Mesenchymal stem cell (in vitro differentiated cells and primary cell): ENCODE measurements at regions not wholly inside any gene's neighbourhood (a gene's known extent, or its start where the extent isn't known, plus 50 kb on each side); places are given as distances from the start of the nearest gene placed in this dataset.

ENCODE experiments used
- DNase-seq: peaks from one replicate; pipeline ENCODE4 v3.0.0-alpha.2; 2013
- H2AFZ ChIP-seq: one replicate; pipeline ENCODE4 v1.6.1; 2013; ENCODE audit warnings: low read depth, mild to moderate bottlenecking, control low read depth, inconsistent platforms, low read length, moderate library complexity
- H2AK5ac ChIP-seq: 2 replicates; pipeline ENCODE4 v1.6.1; 2013; ENCODE audit warnings: low read length, moderate library complexity, mild to moderate bottlenecking, inconsistent platforms; ENCODE audit not compliant: severe bottlenecking
- H2BK120ac ChIP-seq: one replicate; pipeline ENCODE4 v1.6.1; 2013; ENCODE audit warnings: low read depth, mild to moderate bottlenecking, inconsistent platforms, low read length, moderate library complexity
- H2BK12ac ChIP-seq, 2 experiments: one replicate each; pipeline ENCODE4 v1.6.1; 2013; ENCODE audit warnings: inconsistent platforms in 2 of 2, low read length in 2 of 2, mild to moderate bottlenecking in 2 of 2, moderate library complexity in 2 of 2, control low read depth in 1 of 2
- H2BK15ac ChIP-seq: one replicate; pipeline ENCODE4 v1.6.1; 2013; ENCODE audit warnings: mild to moderate bottlenecking, low read depth, inconsistent platforms; ENCODE audit not compliant: poor library complexity, severe bottlenecking
- H2BK5ac ChIP-seq: 2 replicates; pipeline ENCODE4 v1.6.1; 2013; ENCODE audit warnings: low read depth, mild to moderate bottlenecking, low read length, control low read depth, inconsistent platforms; ENCODE audit not compliant: poor library complexity, severe bottlenecking
- H3K14ac ChIP-seq, 2 experiments: one replicate each; pipeline ENCODE4 v1.6.1; 2013; ENCODE audit warnings: inconsistent platforms in 2 of 2, low read length in 2 of 2, control low read depth in 1 of 2, mild to moderate bottlenecking in 1 of 2, moderate library complexity in 1 of 2
- H3K18ac ChIP-seq, 2 experiments: one replicate each; pipeline ENCODE4 v1.6.1; 2013; ENCODE audit warnings: inconsistent platforms in 2 of 2, low read length in 2 of 2, control low read depth in 1 of 2, low read depth in 1 of 2, mild to moderate bottlenecking in 1 of 2
- H3K23ac ChIP-seq, 2 experiments: one replicate each; pipeline ENCODE4 v1.6.1; 2013; ENCODE audit warnings: inconsistent platforms in 2 of 2, low read length in 2 of 2, mild to moderate bottlenecking in 2 of 2, moderate library complexity in 2 of 2, control low read depth in 1 of 2
- H3K27ac ChIP-seq: 2 replicates; pipeline ENCODE4 v1.5.1; 2013; ENCODE audit warnings: mild to moderate bottlenecking, moderate library complexity, low read length, control low read depth, inconsistent platforms; ENCODE audit not compliant: poor library complexity, severe bottlenecking
- H3K27me3 ChIP-seq, 2 experiments: 2 replicates each; pipeline versions ENCODE4 v1.6.1 to v1.7.0; 2013; ENCODE audit warnings: low read length in 2 of 2, mild to moderate bottlenecking in 2 of 2, moderate library complexity in 2 of 2, control low read depth in 1 of 2, inconsistent platforms in 1 of 2; ENCODE audit not compliant: control insufficient read depth in 1 of 2, insufficient read depth in 1 of 2
- H3K36me3 ChIP-seq, 2 experiments: 2 replicates each; pipeline versions ENCODE4 v1.6.1 to v1.7.0; 2013; ENCODE audit warnings: low read length in 2 of 2, control low read depth in 1 of 2, inconsistent platforms in 1 of 2, low read depth in 1 of 2, mild to moderate bottlenecking in 1 of 2; ENCODE audit not compliant: insufficient read depth in 2 of 2, control insufficient read depth in 1 of 2
- H3K4ac ChIP-seq, 2 experiments: one replicate each; pipeline ENCODE4 v1.6.1; 2013; ENCODE audit warnings: inconsistent platforms in 2 of 2, low read length in 2 of 2, mild to moderate bottlenecking in 2 of 2, moderate library complexity in 2 of 2, control low read depth in 1 of 2, low read depth in 1 of 2
- H3K4me1 ChIP-seq: 2 replicates; pipeline ENCODE4 v1.6.1; 2013; ENCODE audit warnings: low read depth, low read length, control low read depth; ENCODE audit not compliant: control insufficient read depth, insufficient read depth
- H3K4me2 ChIP-seq: 2 replicates; pipeline ENCODE4 v1.6.1; 2013; ENCODE audit warnings: low read length, mild to moderate bottlenecking, inconsistent platforms; ENCODE audit not compliant: poor library complexity, severe bottlenecking
- H3K4me3 ChIP-seq, 2 experiments: 2 replicates each; pipeline versions ENCODE4 v1.5.1 to v1.7.0; 2013; ENCODE audit warnings: low read length in 2 of 2, mild to moderate bottlenecking in 2 of 2, control low read depth in 1 of 2, low read depth in 1 of 2; ENCODE audit not compliant: insufficient read depth in 1 of 2
- H3K79me1 ChIP-seq: replicated peaks from 2 replicates; pipeline ENCODE4 v1.6.1; 2013; ENCODE audit warnings: mild to moderate bottlenecking, control low read depth, low read length, inconsistent platforms; ENCODE audit not compliant: poor library complexity, severe bottlenecking
- H3K9ac ChIP-seq: 2 replicates; pipeline ENCODE4 v1.7.0; 2013; ENCODE audit warnings: mild to moderate bottlenecking, low read length, moderate library complexity
- H3K9me3 ChIP-seq: 2 replicates; pipeline ENCODE4 v1.7.0; 2013; ENCODE audit warnings: mild to moderate bottlenecking, low read length; ENCODE audit not compliant: control insufficient read depth
- H4K8ac ChIP-seq: one replicate; pipeline ENCODE4 v1.6.1; 2013; ENCODE audit warnings: inconsistent platforms, mild to moderate bottlenecking, low read length, moderate library complexity
- H4K91ac ChIP-seq: one replicate; pipeline ENCODE4 v1.6.1; 2013; ENCODE audit warnings: mild to moderate bottlenecking, low read length, inconsistent platforms
- WGBS: methylation state at CpG from one replicate; pipeline ENCODE4 v1.1.7; 2013; ENCODE audit warnings: mixed read lengths; 5-methylcytosine and 5-hydroxymethylcytosine counted together

DNA sequence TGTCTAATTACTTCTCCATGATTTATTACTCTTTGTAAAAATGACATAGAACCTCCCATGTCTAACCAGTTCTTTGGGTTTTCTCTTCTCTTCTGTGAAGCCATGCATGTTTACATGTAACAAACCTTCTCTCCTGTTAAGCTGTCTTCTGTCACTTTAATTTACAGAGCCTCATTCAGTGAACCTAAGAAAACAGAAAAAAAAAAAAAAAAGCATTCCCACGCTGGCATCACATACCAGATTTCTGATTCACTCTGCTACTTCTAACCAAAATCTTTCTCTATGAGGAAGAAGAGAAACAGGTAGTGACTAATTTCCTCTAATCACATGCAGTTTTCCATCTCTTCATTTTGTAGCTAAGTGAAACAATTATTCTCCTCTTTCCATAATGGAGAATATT, 141.4 kb upstream of the CXADR start:
- Histone ChIP-seq H3K14ac (no peak overlapping the region), H3K4me1 (no peaks in the 10 kb centered on the region), H3K4ac (no peak overlapping the region), H3K79me1 (no peaks in the 10 kb centered on the region), H2BK15ac (no peak overlapping the region), H3K4me3 (no peak overlapping the region), H3K9ac (no peak overlapping the region), H3K27me3 (no peaks in the 10 kb centered on the region), H2AFZ (no peak overlapping the region), H2BK12ac (no peak overlapping the region), H3K9me3 (no peaks in the 10 kb centered on the region), H4K91ac (no peak overlapping the region), H3K27ac (no peak overlapping the region), H2AK5ac (no peak overlapping the region), H3K4me2 (no peak overlapping the region), H4K8ac (no peak overlapping the region), H2BK120ac (no peak overlapping the region), H3K18ac (no peak overlapping the region), H2BK5ac (no peak overlapping the region), H3K36me3 (no peaks in the 10 kb centered on the region), H3K23ac (no peak overlapping the region)
- no CpG with 5 or more reads among the region's 1 CpG for WGBS
- DNase-seq = peak; percentile 64

DNA sequence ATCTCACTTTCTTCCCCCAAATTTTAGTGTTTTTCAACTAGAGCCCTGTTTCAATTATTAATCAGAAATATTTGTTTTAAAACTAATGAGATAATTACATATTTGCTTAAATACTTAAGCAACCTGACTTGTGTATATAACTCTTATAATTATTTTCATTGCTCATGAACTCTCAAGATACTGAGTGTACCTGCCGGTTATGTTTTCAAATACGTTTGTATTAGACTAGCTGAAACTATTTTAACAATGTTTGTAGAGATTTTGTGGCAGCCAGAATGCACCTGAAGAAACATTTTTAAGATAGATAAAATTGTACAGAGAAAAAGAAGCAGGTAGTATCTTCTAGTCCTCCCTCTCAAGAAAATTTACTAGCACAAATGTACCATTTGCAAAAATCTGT, 140.6 kb upstream of the CXADR start:
- H3K27me3 ChIP-seq = no peaks in the 10 kb centered on the region
- H3K4ac ChIP-seq = no peak overlapping the region
- H3K9me3 ChIP-seq = no peaks in the 10 kb centered on the region
- H2AFZ ChIP-seq = no peak overlapping the region
- H3K23ac ChIP-seq = no peak overlapping the region
- no peak overlapping the region for H4K8ac ChIP-seq
- H2BK5ac ChIP-seq = no peak overlapping the region
- H3K18ac ChIP-seq = no peak overlapping the region
- no peak overlapping the region for H4K91ac ChIP-seq
- no peak overlapping the region for H3K9ac ChIP-seq
- no peak overlapping the region for H2BK120ac ChIP-seq
- no peaks in the 10 kb centered on the region for H3K36me3 ChIP-seq
- H3K4me3 ChIP-seq = no peak overlapping the region
- H2AK5ac ChIP-seq = no peak overlapping the region
- no peak overlapping the region for H2BK15ac ChIP-seq
- no peak overlapping the region for H2BK12ac ChIP-seq
- DNase-seq = no peak
- H3K14ac ChIP-seq = no peak overlapping the region
- WGBS = no CpG with 5 or more reads among the region's 2 CpGs
- no peak overlapping the region for H3K4me2 ChIP-seq
- no peaks in the 10 kb centered on the region for H3K4me1 ChIP-seq
- H3K27ac ChIP-seq = no peak overlapping the region
- no peaks in the 10 kb centered on the region for H3K79me1 ChIP-seq

DNA sequence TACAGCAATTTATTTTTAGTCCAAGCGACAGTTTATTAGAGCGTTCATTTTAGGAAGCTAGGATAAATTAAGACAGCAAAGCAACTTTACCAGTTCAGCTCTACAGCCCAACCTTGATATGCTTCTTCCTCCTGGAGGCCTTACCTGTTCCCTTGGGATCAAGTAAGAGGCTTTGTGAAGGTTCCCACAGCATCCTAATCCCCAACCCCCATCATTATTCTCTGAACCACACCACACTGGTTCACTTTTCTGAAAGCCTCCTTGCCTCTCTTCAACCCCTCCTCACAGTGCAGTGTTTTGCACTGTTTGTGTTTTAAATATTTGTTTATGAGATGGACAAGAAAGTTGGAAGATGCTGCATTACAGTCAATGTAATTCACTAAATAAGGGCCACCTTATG, 126.3 kb upstream of the CXADR start:
- Histone ChIP-seq H2BK12ac (no peak overlapping the region), H2AFZ (peak overlapping the region; percentile 42), H3K4me3 (no peak overlapping the region), H3K4me2 (no peak overlapping the region), H3K4ac (no peak overlapping the region), H3K14ac (no peak overlapping the region), H3K79me1 (no peaks in the 10 kb centered on the region), H3K23ac (no peak overlapping the region), H3K18ac (no peak overlapping the region), H2BK15ac (no peak overlapping the region), H3K27ac (no peak overlapping the region), H4K8ac (no peak overlapping the region), H2BK120ac (no peak overlapping the region), H3K9ac (no peak overlapping the region), H2BK5ac (no peak overlapping the region), H3K4me1 (no peaks in the 10 kb centered on the region), H2AK5ac (no peak overlapping the region), H4K91ac (no peak overlapping the region), H3K27me3 (no peaks in the 10 kb centered on the region), H3K36me3 (no peaks in the 10 kb centered on the region), H3K9me3 (no peaks in the 10 kb centered on the region)
- no peak for DNase-seq
- WGBS = 46% methylated on average over 2 of the region's 2 CpGs

DNA sequence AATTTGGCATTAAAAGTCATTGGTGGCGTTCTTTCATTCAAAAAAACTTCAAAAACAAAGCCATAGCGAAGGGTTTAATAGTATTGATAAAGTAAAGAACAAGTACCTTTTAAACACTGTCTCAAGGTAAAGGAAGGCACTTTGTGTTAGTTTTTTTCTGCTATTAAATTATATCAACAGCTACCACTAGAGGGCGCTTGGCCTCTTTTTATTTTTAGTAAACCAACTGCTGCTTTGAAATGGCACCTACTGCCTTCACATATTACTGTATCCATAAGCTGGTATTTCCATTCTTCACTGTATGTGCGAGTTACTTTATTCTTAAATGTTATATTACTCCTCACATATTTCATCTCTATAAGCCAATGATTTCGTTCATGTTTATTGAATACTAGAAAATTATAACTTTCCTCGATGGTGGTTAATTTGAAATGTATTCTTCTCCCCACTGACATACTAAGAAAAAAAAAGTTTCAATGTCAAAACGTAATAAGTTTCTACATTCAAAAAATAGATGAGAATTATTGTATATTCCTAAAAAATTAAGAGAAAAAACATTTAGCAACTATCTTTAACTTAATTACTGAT, 125.7 kb upstream of the CXADR start:
- Histone ChIP-seq H3K27me3 (no peaks in the 10 kb centered on the region), H3K23ac (no peak overlapping the region)
- peak; percentile 58 for DNase-seq

More for the DNA sequence above, 125.7 kb upstream of the CXADR start:
- Histone ChIP-seq H2AFZ (no peak overlapping the region), H4K8ac (no peak overlapping the region), H2AK5ac (no peak overlapping the region), H3K14ac (no peak overlapping the region), H3K18ac (no peak overlapping the region), H3K4me3 (no peak overlapping the region), H2BK15ac (no peak overlapping the region), H3K4me2 (no peak overlapping the region), H3K79me1 (no peaks in the 10 kb centered on the region), H2BK12ac (no peak overlapping the region), H3K9me3 (no peaks in the 10 kb centered on the region), H3K27ac (no peak overlapping the region), H3K9ac (no peak overlapping the region), H3K4me1 (no peaks in the 10 kb centered on the region), H4K91ac (no peak overlapping the region), H2BK5ac (no peak overlapping the region), H3K36me3 (no peaks in the 10 kb centered on the region), H2BK120ac (no peak overlapping the region), H3K4ac (no peak overlapping the region)
- 0% methylated on average over 1 of the region's 7 CpGs for WGBS
